PC-3 (cell line): ENCODE measurements at regions not wholly inside any gene's neighbourhood (a gene's known extent, or its start where the extent isn't known, plus 50 kb on each side); places are given as distances from the start of the nearest gene placed in this dataset.

Experiments used
- ATAC-seq: fragments of 200-7000 bp; cut with Tn5 transposase; 2 replicates; pipeline ENCODE4 v1.9.1; 2020; ENCODE audit warnings: mild to moderate bottlenecking, moderate library complexity
- BruUV-seq: library from RNA; stranded (reverse); fragments of 400-500 nt; replicated peaks from 2 replicates; lab custom pipeline; 2021; lab: Mats Ljungman, UMichigan
- CTCF ChIA-PET: fragments of 300-600 bp; sonication (Branson Sonifier 250); formaldehyde crosslinking; loops from one replicate; lab custom pipeline; 2022; ENCODE audit warnings: antibody characterized with exemption; lab: Charles Lee
- POLR2A ChIA-PET: fragments of 300-600 bp; sonication (Branson Sonifier 250); formaldehyde crosslinking; loops from one replicate; lab custom pipeline; 2022; ENCODE audit warnings: antibody characterized with exemption; ENCODE audit not compliant: unreplicated experiment; lab: Charles Lee
- DNase-seq: peaks from one replicate; pipeline ENCODE4 v3.0.0-alpha.2; 2015
- H2AFZ ChIP-seq: fragments of 300-600 bp; sonication (generic); 2 replicates; pipeline ENCODE4 v1.6.0; 2016; ENCODE audit warnings: antibody characterized with exemption, low read length
- H3F3A ChIP-seq: fragments of 300-600 bp; sonication (generic); one replicate; pipeline ENCODE4 v1.6.0; 2017; ENCODE audit warnings: antibody characterized with exemption, low read length, control low read depth, mild to moderate bottlenecking; ENCODE audit not compliant: unreplicated experiment
- H3K27ac ChIP-seq: fragments of 300-600 bp; sonication (generic); 2 replicates; pipeline ENCODE4 v1.5.1; 2016; ENCODE audit warnings: mild to moderate bottlenecking, low read length
- H3K27me3 ChIP-seq: fragments of 300-600 bp; sonication (generic); 2 replicates; pipeline ENCODE4 v1.6.1; 2016; ENCODE audit warnings: low read length, mixed read lengths
- H3K36me3 ChIP-seq: fragments of 300-600 bp; sonication (generic); 2 replicates; pipeline ENCODE4 v1.6.1; 2016; ENCODE audit warnings: low read depth, mixed run types, low read length, mixed read lengths
- H3K4me1 ChIP-seq: fragments of 300-600 bp; sonication (generic); 2 replicates; pipeline ENCODE4 v1.5.1; 2016; ENCODE audit warnings: low read length; ENCODE audit not compliant: insufficient read depth
- H3K4me2 ChIP-seq: fragments of 300-600 bp; sonication (generic); 2 replicates; pipeline ENCODE4 v1.6.0; 2016; ENCODE audit warnings: low read length
- H3K4me3 ChIP-seq: fragments of 300-600 bp; sonication (generic); 2 replicates; pipeline ENCODE4 v1.5.1; 2016; ENCODE audit warnings: mild to moderate bottlenecking, low read length, mixed read lengths
- H3K79me2 ChIP-seq: fragments of 300-600 bp; sonication (generic); 2 replicates; pipeline ENCODE4 v1.6.1; 2017; ENCODE audit warnings: low read length, mixed read lengths
- H3K9ac ChIP-seq: fragments of 300-600 bp; sonication (generic); 2 replicates; pipeline ENCODE4 v1.6.0; 2016; ENCODE audit warnings: mild to moderate bottlenecking, low read length
- H3K9me2 ChIP-seq: fragments of 300-600 bp; sonication (generic); replicated peaks from 2 replicates; pipeline ENCODE4 v1.6.1; 2016; ENCODE audit warnings: mixed run types, low read length, mixed read lengths
- H3K9me3 ChIP-seq: fragments of 300-600 bp; sonication (generic); 2 replicates; pipeline ENCODE4 v1.6.1; 2016; ENCODE audit warnings: low read length, mixed read lengths
- H4K20me1 ChIP-seq: fragments of 300-600 bp; sonication (generic); 2 replicates; pipeline ENCODE4 v1.6.1; 2016; ENCODE audit warnings: low read length, mixed read lengths
- CTCF ChIP-seq: fragments of 300-600 bp; sonication (generic); conservative IDR thresholded peaks from 2 replicates; pipeline ENCODE4 v1.5.1; 2017; ENCODE audit warnings: antibody characterized with exemption, low read depth, mild to moderate bottlenecking, low read length
- EZH2 ChIP-seq: fragments of 300-600 bp; sonication (generic); IDR thresholded peaks from one replicate; pipeline ENCODE4 v1.6.1; 2017; ENCODE audit warnings: antibody characterized with exemption, mild to moderate bottlenecking, low read length; ENCODE audit not compliant: unreplicated experiment
- EZH2phosphoT487 ChIP-seq: fragments of 300-600 bp; sonication (generic); IDR thresholded peaks from 2 replicates; pipeline ENCODE4 v1.6.1; 2018; ENCODE audit warnings: mild to moderate bottlenecking, antibody characterized with exemption, low read length, borderline replicate concordance
- intact Hi-C: fragments of 100-400 bp; cut with micrococcal nuclease; formaldehyde crosslinking; loops from 2 replicates; pipeline ENCODE4 v1.9.0; 2023

- no TSS peak for BruUV-seq
- H3K4me3 ChIP-seq: no peak overlapping the region
- TF ChIP-seq EZH2: no peak
- TF ChIP-seq CTCF: no peak
- no peak for TF ChIP-seq EZH2phosphoT487
- no peaks in the 10 kb centered on the region for H4K20me1 ChIP-seq
- intact Hi-C loops: no loop called here
- no peaks in the 10 kb centered on the region for H3K9me2 ChIP-seq
- H3K36me3 ChIP-seq: no peaks in the 10 kb centered on the region
- H3K27me3 ChIP-seq: no peaks in the 10 kb centered on the region
- H3K79me2 ChIP-seq: no peaks in the 10 kb centered on the region
- ChIA-PET CTCF (no interaction called here), POLR2A (no interaction called here)
- H3K4me1 ChIP-seq: peaks cover 5% of the 10 kb centered on the region
- no peaks in the 10 kb centered on the region for H3F3A ChIP-seq
- H3K9me3 ChIP-seq: no peaks in the 10 kb centered on the region
- no peak overlapping the region for H3K27ac ChIP-seq
- ATAC-seq (no peak), DNase-seq (no peak)
- no peak overlapping the region for H3K4me2 ChIP-seq
- H3K9ac ChIP-seq: no peak overlapping the region
- H2AFZ ChIP-seq: no peak overlapping the region
Measured at GRCh38 chr15:48061605-48062004, 59.2 kb upstream of the SLC24A5 start.

- Histone ChIP-seq H3K27me3 (no peaks in the 10 kb centered on the region), H3K4me1 (peaks cover 5% of the 10 kb centered on the region), H3K27ac (no peak overlapping the region), H4K20me1 (no peaks in the 10 kb centered on the region), H3K36me3 (no peaks in the 10 kb centered on the region), H3K9ac (no peak overlapping the region), H3K9me3 (no peaks in the 10 kb centered on the region), H3K4me2 (peak overlapping the region; percentile 25), H2AFZ (no peak overlapping the region), H3K9me2 (no peaks in the 10 kb centered on the region), H3K79me2 (no peaks in the 10 kb centered on the region), H3K4me3 (no peak overlapping the region), H3F3A (no peaks in the 10 kb centered on the region)
- no peak for TF ChIP-seq CTCF
- no peak for TF ChIP-seq EZH2
- no peak for TF ChIP-seq EZH2phosphoT487
- peak; percentile 9 for DNase-seq
- CTCF ChIA-PET: no interaction called here
- ATAC-seq: peak; percentile 58; the same call in 1 of the 2 replicates
- BruUV-seq: no TSS peak
- intact Hi-C loops: no loop called here
- POLR2A ChIA-PET: no interaction called here
Measured at GRCh38 chr15:48062148-48062872, 58.5 kb upstream of the SLC24A5 start.

GRCh38 chr15:48063411-48063985, 57.3 kb upstream of the SLC24A5 start:
- H3K4me2 ChIP-seq: no peak overlapping the region
- H3K9me3 ChIP-seq: no peaks in the 10 kb centered on the region
- H3K27me3 ChIP-seq: 0 out of 2 replicates have a peak, but pooled peaks cover under 1% of the 10 kb centered on the region
- no peak for DNase-seq
- H3K4me3 ChIP-seq: no peak overlapping the region
- CTCF ChIA-PET: no interaction called here
- no peaks in the 10 kb centered on the region for H3K9me2 ChIP-seq
- intact Hi-C loops: no loop called here
- TF ChIP-seq CTCF (no peak), EZH2phosphoT487 (no peak), EZH2 (no peak)
- no peaks in the 10 kb centered on the region for H3K36me3 ChIP-seq
- POLR2A ChIA-PET: no interaction called here
- H2AFZ ChIP-seq: no peak overlapping the region
- H3K27ac ChIP-seq: no peak overlapping the region
- peaks cover 5% of the 10 kb centered on the region for H3K4me1 ChIP-seq
- no peak overlapping the region for H3K9ac ChIP-seq
- ATAC-seq: no peak
- H3K79me2 ChIP-seq: no peaks in the 10 kb centered on the region
- no TSS peak for BruUV-seq
- H3F3A ChIP-seq: no peaks in the 10 kb centered on the region
- H4K20me1 ChIP-seq: no peaks in the 10 kb centered on the region
